Astrocyte (in vitro differentiated cells and primary cell): ENCODE measurements at regions not wholly inside any gene's neighbourhood (a gene's known extent, or its start where the extent isn't known, plus 50 kb on each side); places are given as distances from the start of the nearest gene placed in this dataset.

Source experiments
- EZH2 ChIP-seq: IDR thresholded peaks from 2 replicates; pipeline ENCODE4 v1.6.1; 2012; ENCODE audit warnings: mild to moderate bottlenecking, low read length, inconsistent platforms; ENCODE audit not compliant: insufficient read depth
- TF ChIP-seq, protein P1 (sequence below): IDR thresholded peaks from 2 replicates; pipeline ENCODE4 v1.5.1; 2011; ENCODE audit warnings: low read depth, mild to moderate bottlenecking, inconsistent platforms, low read length, moderate library complexity; ENCODE audit not compliant: insufficient read depth

DNA sequence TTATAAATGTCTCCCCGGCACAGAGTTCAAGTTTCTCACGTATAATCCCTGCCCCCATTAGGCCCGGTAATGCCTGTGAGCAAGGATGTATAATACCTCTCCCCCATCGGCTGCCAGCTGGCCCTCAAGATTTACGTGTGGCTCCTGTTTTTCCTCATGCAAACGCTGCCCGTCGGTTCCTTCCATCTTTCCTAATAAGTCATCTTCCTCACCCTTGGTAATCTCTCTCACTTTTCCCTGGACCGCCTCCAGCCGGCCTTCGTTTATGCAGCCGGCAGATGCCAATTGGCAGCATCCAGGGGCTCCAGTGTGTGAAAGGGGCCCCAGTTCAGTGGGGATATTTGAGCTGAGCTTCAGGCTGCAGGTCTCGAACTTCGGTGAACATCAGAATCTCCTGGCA lies 86.5 kb upstream of the NEURL1B start:
- TF ChIP-seq, protein P1, sequence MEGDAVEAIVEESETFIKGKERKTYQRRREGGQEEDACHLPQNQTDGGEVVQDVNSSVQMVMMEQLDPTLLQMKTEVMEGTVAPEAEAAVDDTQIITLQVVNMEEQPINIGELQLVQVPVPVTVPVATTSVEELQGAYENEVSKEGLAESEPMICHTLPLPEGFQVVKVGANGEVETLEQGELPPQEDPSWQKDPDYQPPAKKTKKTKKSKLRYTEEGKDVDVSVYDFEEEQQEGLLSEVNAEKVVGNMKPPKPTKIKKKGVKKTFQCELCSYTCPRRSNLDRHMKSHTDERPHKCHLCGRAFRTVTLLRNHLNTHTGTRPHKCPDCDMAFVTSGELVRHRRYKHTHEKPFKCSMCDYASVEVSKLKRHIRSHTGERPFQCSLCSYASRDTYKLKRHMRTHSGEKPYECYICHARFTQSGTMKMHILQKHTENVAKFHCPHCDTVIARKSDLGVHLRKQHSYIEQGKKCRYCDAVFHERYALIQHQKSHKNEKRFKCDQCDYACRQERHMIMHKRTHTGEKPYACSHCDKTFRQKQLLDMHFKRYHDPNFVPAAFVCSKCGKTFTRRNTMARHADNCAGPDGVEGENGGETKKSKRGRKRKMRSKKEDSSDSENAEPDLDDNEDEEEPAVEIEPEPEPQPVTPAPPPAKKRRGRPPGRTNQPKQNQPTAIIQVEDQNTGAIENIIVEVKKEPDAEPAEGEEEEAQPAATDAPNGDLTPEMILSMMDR = no peak
- no peak for TF ChIP-seq EZH2
